Keratinocyte (primary cell): ENCODE measurements at regions not wholly inside any gene's neighbourhood (a gene's known extent, or its start where the extent isn't known, plus 50 kb on each side); places are given as distances from the start of the nearest gene placed in this dataset.

Source experiments
- DNase-seq: peaks from one replicate; pipeline ENCODE4 v3.0.0-alpha.2; 2011; ENCODE audit warnings: low read depth, missing footprints, low spot score
- FAIRE-seq: peaks from 2 replicates; lab custom pipeline; 2011; peaks lifted over from hg19 to GRCh38; lab: Jason Lieb, UNC
- H2AFZ ChIP-seq: 2 replicates; pipeline ENCODE4 v1.6.0; 2012; ENCODE audit warnings: low read length, control low read depth, inconsistent platforms; ENCODE audit not compliant: control insufficient read depth
- H3K27ac ChIP-seq: 2 replicates; pipeline ENCODE4 v1.5.1; 2011; ENCODE audit warnings: low read length; ENCODE audit not compliant: control insufficient read depth, insufficient read depth
- H3K27me3 ChIP-seq: 3 replicates; pipeline ENCODE4 v1.6.0; 2011; ENCODE audit warnings: low read length; ENCODE audit not compliant: control insufficient read depth, insufficient read depth; ENCODE audit errors: extremely low read depth
- H3K36me3 ChIP-seq, 2 experiments: 2 replicates in 1 of 2; 3 replicates in 1 of 2; pipeline ENCODE4 v1.5.1; 2011; ENCODE audit warnings: low read length in 2 of 2, mild to moderate bottlenecking in 1 of 2; ENCODE audit not compliant: control insufficient read depth in 2 of 2, insufficient read depth in 2 of 2; ENCODE audit errors: extremely low read depth in 1 of 2
- H3K4me1 ChIP-seq: 3 replicates; pipeline ENCODE4 v1.5.1; 2011; ENCODE audit warnings: low read length; ENCODE audit not compliant: control insufficient read depth, insufficient read depth; ENCODE audit errors: extremely low read depth
- H3K4me2 ChIP-seq: 3 replicates; pipeline ENCODE4 v1.6.0; 2011; ENCODE audit warnings: low read depth, low read length; ENCODE audit not compliant: control insufficient read depth, insufficient read depth; ENCODE audit errors: extremely low read depth
- H3K4me3 ChIP-seq, 3 experiments: fragments of 200-600 bp in 1 of 3; sonication (generic) in 1 of 3; 2 replicates in 2 of 3; 3 replicates in 1 of 3; pipeline ENCODE4 v1.5.1; 2011 to 2016; ENCODE audit warnings: low read length in 3 of 3, mild to moderate bottlenecking in 3 of 3, control low read depth in 2 of 3, inconsistent platforms in 1 of 3, low read depth in 1 of 3, mixed read lengths in 1 of 3, mixed run types in 1 of 3, moderate library complexity in 1 of 3; ENCODE audit not compliant: control insufficient read depth in 2 of 3, insufficient read depth in 2 of 3; ENCODE audit errors: extremely low read depth in 1 of 3
- H3K79me2 ChIP-seq: 2 replicates; pipeline ENCODE4 v1.6.0; 2012; ENCODE audit warnings: low read length; ENCODE audit not compliant: control insufficient read depth, insufficient read depth
- H3K9ac ChIP-seq: 3 replicates; pipeline ENCODE4 v1.6.0; 2011; ENCODE audit warnings: low read length; ENCODE audit not compliant: control insufficient read depth, insufficient read depth; ENCODE audit errors: extremely low read depth
- H3K9me1 ChIP-seq: 3 replicates; pipeline ENCODE4 v1.6.0; 2011; ENCODE audit warnings: low read length; ENCODE audit not compliant: control insufficient read depth, insufficient read depth; ENCODE audit errors: extremely low read depth
- H3K9me3 ChIP-seq: 2 replicates; pipeline ENCODE4 v1.5.1; 2012; ENCODE audit warnings: low read depth, low read length; ENCODE audit not compliant: control insufficient read depth
- H4K20me1 ChIP-seq: 3 replicates; pipeline ENCODE4 v1.6.0; 2011; ENCODE audit warnings: low read length; ENCODE audit not compliant: control insufficient read depth, insufficient read depth; ENCODE audit errors: extremely low read depth
- EZH2 ChIP-seq: IDR thresholded peaks from one replicate; pipeline ENCODE4 v1.6.1; 2012; ENCODE audit warnings: inconsistent platforms, mild to moderate bottlenecking, low read length, moderate library complexity
- dilution Hi-C: fragments of 300-500 bp; cut with MboI; formaldehyde crosslinking; loops from one replicate; pipeline ENCODE4 v1.7.0; 2020; ENCODE audit warnings: low sequenced_read_pairs; ENCODE audit not compliant: extremely low pct_ligation_motif_present
- TF ChIP-seq, protein P1 (sequence below), 3 experiments: IDR thresholded peaks in 1 of 3; conservative IDR thresholded peaks in 1 of 3; optimal IDR thresholded peaks in 1 of 3; 2 replicates in 2 of 3; 3 replicates in 1 of 3; pipeline versions ENCODE3 to v1.5.1; 2011; ENCODE audit warnings: low read length in 3 of 3, mild to moderate bottlenecking in 3 of 3, moderate library complexity in 2 of 3, control low read depth in 1 of 3, inconsistent platforms in 1 of 3; ENCODE audit not compliant: insufficient read depth in 2 of 3; ENCODE audit errors: extremely low read depth in 1 of 3

DNA sequence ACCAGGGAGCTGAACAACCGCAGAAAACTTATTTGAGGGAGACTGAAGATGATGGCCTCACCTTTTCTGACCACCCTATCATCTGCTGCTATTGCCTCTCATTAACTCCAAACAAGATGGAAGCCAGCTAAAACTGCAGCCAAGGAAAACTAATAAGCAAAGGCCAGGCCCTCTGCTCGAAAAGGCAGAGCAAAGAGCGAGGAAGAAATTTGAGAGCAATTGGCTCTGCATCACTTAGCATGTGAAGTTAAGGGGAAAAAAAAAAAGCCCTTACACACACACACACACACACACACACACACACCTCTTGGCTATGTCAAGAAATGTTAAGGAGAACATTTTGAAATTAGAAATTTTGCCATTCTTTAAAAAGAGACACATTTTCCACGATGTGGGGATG, 228.1 kb upstream of the CYLC2 start:
- Histone ChIP-seq H2AFZ (no peak overlapping the region), H3K4me1 (no peaks in the 10 kb centered on the region), H3K4me2 (no peak overlapping the region), H3K9ac (no peak overlapping the region), H3K9me1 (no peaks in the 10 kb centered on the region), H3K79me2 (no peaks in the 10 kb centered on the region), H4K20me1 (no peaks in the 10 kb centered on the region), H3K4me3 (no peak overlapping the region), H3K27me3 (no peaks in the 10 kb centered on the region), H3K9me3 (no peaks in the 10 kb centered on the region), H3K27ac (no peak overlapping the region), H3K36me3 (no peaks in the 10 kb centered on the region)
- DNase-seq (no peak), FAIRE-seq (no peak)
- dilution Hi-C loops = no loop called here
- TF ChIP-seq, protein P1, sequence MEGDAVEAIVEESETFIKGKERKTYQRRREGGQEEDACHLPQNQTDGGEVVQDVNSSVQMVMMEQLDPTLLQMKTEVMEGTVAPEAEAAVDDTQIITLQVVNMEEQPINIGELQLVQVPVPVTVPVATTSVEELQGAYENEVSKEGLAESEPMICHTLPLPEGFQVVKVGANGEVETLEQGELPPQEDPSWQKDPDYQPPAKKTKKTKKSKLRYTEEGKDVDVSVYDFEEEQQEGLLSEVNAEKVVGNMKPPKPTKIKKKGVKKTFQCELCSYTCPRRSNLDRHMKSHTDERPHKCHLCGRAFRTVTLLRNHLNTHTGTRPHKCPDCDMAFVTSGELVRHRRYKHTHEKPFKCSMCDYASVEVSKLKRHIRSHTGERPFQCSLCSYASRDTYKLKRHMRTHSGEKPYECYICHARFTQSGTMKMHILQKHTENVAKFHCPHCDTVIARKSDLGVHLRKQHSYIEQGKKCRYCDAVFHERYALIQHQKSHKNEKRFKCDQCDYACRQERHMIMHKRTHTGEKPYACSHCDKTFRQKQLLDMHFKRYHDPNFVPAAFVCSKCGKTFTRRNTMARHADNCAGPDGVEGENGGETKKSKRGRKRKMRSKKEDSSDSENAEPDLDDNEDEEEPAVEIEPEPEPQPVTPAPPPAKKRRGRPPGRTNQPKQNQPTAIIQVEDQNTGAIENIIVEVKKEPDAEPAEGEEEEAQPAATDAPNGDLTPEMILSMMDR (optimal IDR thresholded peaks at IDR 0.05 in 1 of 3, IDR thresholded peaks at IDR 0.05 in 1 of 3, conservative IDR thresholded peaks at IDR 0.05 in 1 of 3; ENCODE audit: extremely low read depth in 1 of 3, insufficient read depth in 2 of 3, low read length in 3 of 3) = no peak
- no peak for TF ChIP-seq EZH2

DNA sequence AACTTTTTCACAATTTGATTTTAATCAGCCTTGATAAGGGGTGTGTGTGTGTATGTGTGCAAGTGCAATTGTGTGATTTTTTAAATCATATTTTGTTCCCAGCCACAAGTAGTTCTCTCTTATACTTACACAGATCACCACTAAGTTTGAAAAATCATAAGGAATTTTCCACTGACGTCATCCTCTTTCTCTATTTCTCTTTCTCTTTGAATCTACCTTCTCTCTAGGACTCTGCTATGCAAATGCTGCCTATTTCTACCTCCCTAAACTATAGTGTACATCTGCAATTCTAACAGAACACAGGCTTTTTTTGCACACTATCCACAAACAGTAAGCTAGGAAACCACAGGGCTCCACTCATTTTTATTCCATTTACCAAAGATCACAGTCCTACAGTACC, 254.6 kb upstream of the CYLC2 start:
- Histone ChIP-seq H2AFZ (no peak overlapping the region), H3K36me3 (no peaks in the 10 kb centered on the region), H3K4me1 (no peaks in the 10 kb centered on the region), H3K9me1 (no peaks in the 10 kb centered on the region), H3K9me3 (peaks cover 2% of the 10 kb centered on the region), H3K4me3 (no peak overlapping the region), H3K27me3 (no peaks in the 10 kb centered on the region), H3K9ac (no peak overlapping the region), H3K27ac (no peak overlapping the region), H4K20me1 (no peaks in the 10 kb centered on the region), H3K4me2 (no peak overlapping the region), H3K79me2 (no peaks in the 10 kb centered on the region)
- TF ChIP-seq EZH2 = no peak
- TF ChIP-seq, protein P1 (optimal IDR thresholded peaks at IDR 0.05 in 1 of 3, IDR thresholded peaks at IDR 0.05 in 1 of 3, conservative IDR thresholded peaks at IDR 0.05 in 1 of 3; ENCODE audit: extremely low read depth in 1 of 3, insufficient read depth in 2 of 3, low read length in 3 of 3) = no peak
- FAIRE-seq = no peak
- DNase-seq = no peak
- dilution Hi-C loops = no loop called here
